ENCODE measurements at regions not wholly inside any gene's neighbourhood (a gene's known extent, or its start where the extent isn't known, plus 50 kb on each side); places are given as distances from the start of the nearest gene placed in this dataset.

DNA sequence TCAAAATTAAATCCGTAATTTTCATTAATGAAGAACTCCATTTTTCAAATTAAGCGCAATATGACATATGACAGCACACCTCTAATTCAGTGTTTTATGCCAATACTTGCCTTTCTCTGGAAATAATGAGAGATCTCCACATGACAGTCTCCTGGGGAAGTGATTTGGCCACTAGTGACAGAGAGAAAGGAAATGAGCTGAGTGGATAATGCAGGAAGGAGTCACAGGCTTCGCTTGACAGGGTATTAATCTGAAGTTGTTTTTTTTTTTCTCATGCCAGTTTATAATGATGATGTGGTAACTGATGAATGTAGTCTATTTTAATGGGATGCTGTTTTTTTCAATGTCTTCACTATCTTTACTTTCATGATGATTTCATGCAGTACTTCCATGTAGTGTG, 1079.4 kb upstream of the GYPC start:
- ChIA-PET CTCF (no interaction called here), POLR2A (ENCODE audit: unreplicated experiment) (no interaction called here)
- intact Hi-C loops (cut with micrococcal nuclease): no loop called here
- no peak for DNase-seq
- no TSS peak for BruUV-seq (replicated peaks)
- Histone ChIP-seq H3K36me3 (ENCODE audit: low read depth, low read length) (no peaks in the 10 kb centered on the region), H3K9me3 (ENCODE audit: low read length) (no peaks in the 10 kb centered on the region), H3K4me3 (ENCODE audit: low read length) (no peak overlapping the region), H3K27me3 (ENCODE audit: low read length) (no peaks in the 10 kb centered on the region), H3K79me2 (ENCODE audit: low read length) (no peaks in the 10 kb centered on the region), H3K4me2 (ENCODE audit: low read length) (no peak overlapping the region), H3K9ac (ENCODE audit: low read length) (no peak overlapping the region), H3K27ac (ENCODE audit: low read length) (no peak overlapping the region), H3F3A (ENCODE audit: low read length, unreplicated experiment) (no peaks in the 10 kb centered on the region), H3K9me2 (replicated peaks; ENCODE audit: low read length) (0 out of 2 replicates have a peak, but pooled peaks cover 2% of the 10 kb centered on the region), H4K20me1 (ENCODE audit: low read length) (no peaks in the 10 kb centered on the region), H3K4me1 (ENCODE audit: insufficient read depth, low read length) (no peaks in the 10 kb centered on the region), H2AFZ (ENCODE audit: low read length) (no peak overlapping the region)
- TF ChIP-seq EZH2phosphoT487 (IDR thresholded peaks at IDR 0.05; ENCODE audit: borderline replicate concordance, low read length) (no peak), EZH2 (IDR thresholded peaks at IDR 0.05; ENCODE audit: low read length, unreplicated experiment) (no peak)
- TF ChIP-seq, protein P1, sequence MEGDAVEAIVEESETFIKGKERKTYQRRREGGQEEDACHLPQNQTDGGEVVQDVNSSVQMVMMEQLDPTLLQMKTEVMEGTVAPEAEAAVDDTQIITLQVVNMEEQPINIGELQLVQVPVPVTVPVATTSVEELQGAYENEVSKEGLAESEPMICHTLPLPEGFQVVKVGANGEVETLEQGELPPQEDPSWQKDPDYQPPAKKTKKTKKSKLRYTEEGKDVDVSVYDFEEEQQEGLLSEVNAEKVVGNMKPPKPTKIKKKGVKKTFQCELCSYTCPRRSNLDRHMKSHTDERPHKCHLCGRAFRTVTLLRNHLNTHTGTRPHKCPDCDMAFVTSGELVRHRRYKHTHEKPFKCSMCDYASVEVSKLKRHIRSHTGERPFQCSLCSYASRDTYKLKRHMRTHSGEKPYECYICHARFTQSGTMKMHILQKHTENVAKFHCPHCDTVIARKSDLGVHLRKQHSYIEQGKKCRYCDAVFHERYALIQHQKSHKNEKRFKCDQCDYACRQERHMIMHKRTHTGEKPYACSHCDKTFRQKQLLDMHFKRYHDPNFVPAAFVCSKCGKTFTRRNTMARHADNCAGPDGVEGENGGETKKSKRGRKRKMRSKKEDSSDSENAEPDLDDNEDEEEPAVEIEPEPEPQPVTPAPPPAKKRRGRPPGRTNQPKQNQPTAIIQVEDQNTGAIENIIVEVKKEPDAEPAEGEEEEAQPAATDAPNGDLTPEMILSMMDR (conservative IDR thresholded peaks at IDR 0.05; ENCODE audit: low read depth, low read length): no peak
- no peak for ATAC-seq

DNA sequence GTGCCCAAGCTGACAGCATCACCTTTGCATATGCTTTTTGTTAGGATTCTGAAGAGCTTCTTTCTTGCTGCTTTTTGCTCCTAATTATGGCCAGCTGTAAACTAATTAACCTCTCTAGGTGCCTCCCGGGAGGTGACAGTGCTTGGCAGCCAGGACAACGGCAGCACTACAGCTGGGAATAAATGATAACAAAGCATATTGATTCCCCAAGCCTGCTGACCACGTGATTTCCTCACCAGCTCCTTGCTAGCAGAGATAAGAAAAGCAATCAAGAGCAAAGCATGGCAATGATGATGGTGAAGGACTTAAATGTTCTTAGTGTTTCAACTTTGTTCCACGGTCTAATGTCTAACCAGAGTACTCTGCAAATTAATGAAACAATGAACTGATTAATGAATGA, 1074.4 kb upstream of the GYPC start:
- Histone ChIP-seq H3K9me2 (replicated peaks; ENCODE audit: low read length) (0 out of 2 replicates have a peak, but pooled peaks cover 2% of the 10 kb centered on the region), H4K20me1 (ENCODE audit: low read length) (no peaks in the 10 kb centered on the region), H2AFZ (ENCODE audit: low read length) (no peak overlapping the region), H3K9ac (ENCODE audit: low read length) (no peak overlapping the region), H3K9me3 (ENCODE audit: low read length) (0 out of 2 replicates have a peak, but pooled peaks cover 4% of the 10 kb centered on the region), H3K4me1 (ENCODE audit: insufficient read depth, low read length) (no peaks in the 10 kb centered on the region), H3K79me2 (ENCODE audit: low read length) (no peaks in the 10 kb centered on the region), H3K4me3 (ENCODE audit: low read length) (no peak overlapping the region), H3K36me3 (ENCODE audit: low read depth, low read length) (no peaks in the 10 kb centered on the region), H3F3A (ENCODE audit: low read length, unreplicated experiment) (no peaks in the 10 kb centered on the region), H3K27me3 (ENCODE audit: low read length) (no peaks in the 10 kb centered on the region), H3K27ac (ENCODE audit: low read length) (no peak overlapping the region), H3K4me2 (ENCODE audit: low read length) (no peak overlapping the region)
- POLR2A ChIA-PET (ENCODE audit: unreplicated experiment): no interaction called here
- TF ChIP-seq, protein P1 (conservative IDR thresholded peaks at IDR 0.05; ENCODE audit: low read depth, low read length): no peak
- TF ChIP-seq EZH2 (IDR thresholded peaks at IDR 0.05; ENCODE audit: low read length, unreplicated experiment) (no peak), EZH2phosphoT487 (IDR thresholded peaks at IDR 0.05; ENCODE audit: borderline replicate concordance, low read length) (no peak)
- DNase-seq (no peak), ATAC-seq (no peak)
- CTCF ChIA-PET: no interaction called here
- intact Hi-C loops (cut with micrococcal nuclease): no loop called here
- no TSS peak for BruUV-seq (replicated peaks)

DNA sequence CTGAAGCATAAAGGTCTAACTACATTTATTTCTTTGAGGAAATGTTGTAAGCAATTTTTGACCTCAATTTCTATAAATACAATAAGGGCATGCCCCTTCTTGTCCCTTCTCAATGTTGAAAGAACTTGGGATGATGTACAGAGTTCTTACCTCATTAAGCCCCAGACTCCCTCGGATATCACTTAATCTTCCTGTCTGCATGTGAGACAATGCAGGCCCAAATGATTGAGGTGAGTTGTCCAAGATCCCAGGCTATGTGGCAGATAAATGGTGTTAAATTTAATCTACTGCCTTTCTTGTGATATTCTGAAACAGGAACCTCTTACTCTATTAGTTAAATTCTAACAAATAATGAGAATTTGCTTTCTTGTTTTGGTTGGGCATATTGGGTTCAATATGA, 1073.4 kb upstream of the GYPC start:
- Histone ChIP-seq H3K4me3 (ENCODE audit: low read length) (no peak overlapping the region), H3K27me3 (ENCODE audit: low read length) (no peaks in the 10 kb centered on the region), H3K79me2 (ENCODE audit: low read length) (no peaks in the 10 kb centered on the region), H2AFZ (ENCODE audit: low read length) (no peak overlapping the region), H3K9ac (ENCODE audit: low read length) (no peak overlapping the region), H3F3A (ENCODE audit: low read length, unreplicated experiment) (no peaks in the 10 kb centered on the region), H3K4me2 (ENCODE audit: low read length) (no peak overlapping the region), H3K9me3 (ENCODE audit: low read length) (0 out of 2 replicates have a peak, but pooled peaks cover 4% of the 10 kb centered on the region), H3K27ac (ENCODE audit: low read length) (no peak overlapping the region), H3K4me1 (ENCODE audit: insufficient read depth, low read length) (no peaks in the 10 kb centered on the region), H3K36me3 (ENCODE audit: low read depth, low read length) (no peaks in the 10 kb centered on the region), H3K9me2 (replicated peaks; ENCODE audit: low read length) (0 out of 2 replicates have a peak, but pooled peaks cover 2% of the 10 kb centered on the region), H4K20me1 (ENCODE audit: low read length) (no peaks in the 10 kb centered on the region)
- BruUV-seq (replicated peaks): no TSS peak
- no peak for DNase-seq
- ATAC-seq: no peak
- ChIA-PET CTCF (no interaction called here), POLR2A (ENCODE audit: unreplicated experiment) (no interaction called here)
- TF ChIP-seq EZH2 (IDR thresholded peaks at IDR 0.05; ENCODE audit: low read length, unreplicated experiment): no peak
- intact Hi-C loops (cut with micrococcal nuclease): no loop called here
